ENCODE measurements at regions not wholly inside any gene's neighbourhood (a gene's known extent, or its start where the extent isn't known, plus 50 kb on each side); places are given as distances from the start of the nearest gene placed in this dataset.

DNA sequence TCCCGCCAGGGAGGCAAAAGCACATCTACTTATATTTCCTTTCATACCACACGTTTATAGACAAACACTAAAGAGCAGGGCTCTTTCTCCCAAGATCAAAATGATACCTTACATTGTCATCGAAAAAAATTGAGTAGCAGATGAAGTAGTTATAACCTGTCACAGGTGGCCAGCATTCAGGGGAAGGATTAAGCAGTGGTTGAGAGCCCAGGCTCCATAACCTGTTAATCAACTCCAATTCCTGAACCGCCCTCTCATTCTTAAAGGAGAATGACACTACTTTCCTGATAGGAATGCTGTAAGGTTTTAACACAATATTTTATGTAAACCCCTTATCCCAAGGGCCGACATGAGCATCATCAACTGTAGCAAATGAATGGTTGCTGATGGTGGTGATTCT lies 268.9 kb upstream of the KCNIP4 start:
- TF ChIP-seq, protein P1, sequence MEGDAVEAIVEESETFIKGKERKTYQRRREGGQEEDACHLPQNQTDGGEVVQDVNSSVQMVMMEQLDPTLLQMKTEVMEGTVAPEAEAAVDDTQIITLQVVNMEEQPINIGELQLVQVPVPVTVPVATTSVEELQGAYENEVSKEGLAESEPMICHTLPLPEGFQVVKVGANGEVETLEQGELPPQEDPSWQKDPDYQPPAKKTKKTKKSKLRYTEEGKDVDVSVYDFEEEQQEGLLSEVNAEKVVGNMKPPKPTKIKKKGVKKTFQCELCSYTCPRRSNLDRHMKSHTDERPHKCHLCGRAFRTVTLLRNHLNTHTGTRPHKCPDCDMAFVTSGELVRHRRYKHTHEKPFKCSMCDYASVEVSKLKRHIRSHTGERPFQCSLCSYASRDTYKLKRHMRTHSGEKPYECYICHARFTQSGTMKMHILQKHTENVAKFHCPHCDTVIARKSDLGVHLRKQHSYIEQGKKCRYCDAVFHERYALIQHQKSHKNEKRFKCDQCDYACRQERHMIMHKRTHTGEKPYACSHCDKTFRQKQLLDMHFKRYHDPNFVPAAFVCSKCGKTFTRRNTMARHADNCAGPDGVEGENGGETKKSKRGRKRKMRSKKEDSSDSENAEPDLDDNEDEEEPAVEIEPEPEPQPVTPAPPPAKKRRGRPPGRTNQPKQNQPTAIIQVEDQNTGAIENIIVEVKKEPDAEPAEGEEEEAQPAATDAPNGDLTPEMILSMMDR (tag by site-specific recombination; IDR thresholded peaks at IDR 0.05) = no peak
- no peak for TF ChIP-seq ZNF23 (tag by site-specific recombination; IDR thresholded peaks at IDR 0.05; ENCODE audit: borderline replicate concordance)

Data from HEK293 (cell line).